Amniotic stem cell (primary cell): ENCODE measurements at regions not wholly inside any gene's neighbourhood (a gene's known extent, or its start where the extent isn't known, plus 50 kb on each side); places are given as distances from the start of the nearest gene placed in this dataset.

Experiments
- DNase-seq: peaks from one replicate; lab custom pipeline; 2025; lab: John Stamatoyannopoulos, UW

DNA sequence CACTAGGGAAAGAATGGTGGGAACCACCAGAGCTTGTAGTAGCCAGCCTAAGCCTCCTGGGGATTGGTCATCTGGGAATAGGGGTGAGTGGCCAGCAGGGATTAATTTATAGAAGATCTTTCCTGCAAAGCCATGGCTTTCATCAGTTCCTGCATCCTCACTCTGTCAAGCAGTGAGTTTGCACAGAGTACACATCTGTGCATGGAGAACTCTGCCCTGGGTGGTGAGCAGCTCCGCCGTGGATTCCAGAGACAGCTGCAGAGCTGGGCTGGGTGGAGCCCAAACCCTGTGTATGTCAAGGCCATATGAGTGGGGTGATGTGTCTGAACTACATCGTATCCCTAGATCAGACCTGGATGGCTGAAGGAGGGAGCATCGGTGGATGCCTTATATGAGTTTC, 182.2 kb downstream of the GLI2 start:
- DNase-seq, result no peak

DNA sequence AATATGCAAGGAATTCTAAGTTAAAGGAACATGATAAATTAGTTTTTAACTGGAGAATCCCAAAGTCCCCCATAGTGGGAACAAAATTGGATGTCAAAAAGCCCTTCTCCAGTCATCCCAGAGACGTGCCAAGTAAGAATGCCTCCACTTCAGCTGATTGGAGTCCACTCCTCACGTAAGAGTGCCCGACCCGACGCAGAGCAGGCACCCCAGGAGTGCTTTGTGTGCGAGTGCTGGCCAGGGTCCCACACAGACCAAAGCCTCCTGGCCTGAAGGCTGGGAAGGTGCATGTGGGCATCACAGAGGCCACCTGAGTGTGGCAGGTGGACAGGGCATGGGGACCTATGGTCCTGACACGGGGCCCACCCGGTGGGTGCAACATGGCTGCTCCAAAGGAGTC, 183.5 kb downstream of the GLI2 start:
- DNase-seq, result no peak

DNA sequence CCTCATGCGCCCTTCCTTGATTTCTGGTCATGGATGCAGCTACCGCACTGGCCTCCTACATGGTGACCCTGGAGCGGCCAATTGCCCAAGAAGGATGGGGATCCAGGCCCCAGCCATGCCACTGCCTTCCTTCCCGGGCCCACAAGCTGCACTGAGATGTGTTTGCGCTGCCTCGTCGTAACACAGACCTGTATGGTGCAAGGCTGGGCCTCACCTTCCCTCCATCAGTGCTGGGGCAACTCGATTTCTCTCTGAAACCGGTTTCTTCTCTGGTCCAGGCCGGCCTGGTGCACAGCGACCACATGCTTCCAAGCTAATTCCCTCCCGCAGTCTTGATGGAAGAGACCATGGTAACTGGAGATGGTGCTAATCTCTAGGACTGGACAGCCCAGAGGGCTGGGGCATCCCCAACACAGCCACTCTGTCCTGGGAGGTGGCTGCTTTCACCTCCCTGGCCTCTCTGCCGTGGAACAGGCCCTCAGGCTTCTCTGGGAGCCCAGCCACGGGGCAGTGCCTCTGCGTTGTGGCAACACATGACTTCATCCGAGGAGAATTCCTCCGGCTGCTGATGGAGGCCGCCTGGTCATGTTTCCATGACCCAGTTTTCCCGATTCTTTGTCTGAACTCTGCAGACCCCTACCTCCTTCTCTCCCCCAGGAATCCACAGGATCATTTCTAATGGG, 184.2 kb downstream of the GLI2 start:
- peak; percentile 91 for DNase-seq

DNA sequence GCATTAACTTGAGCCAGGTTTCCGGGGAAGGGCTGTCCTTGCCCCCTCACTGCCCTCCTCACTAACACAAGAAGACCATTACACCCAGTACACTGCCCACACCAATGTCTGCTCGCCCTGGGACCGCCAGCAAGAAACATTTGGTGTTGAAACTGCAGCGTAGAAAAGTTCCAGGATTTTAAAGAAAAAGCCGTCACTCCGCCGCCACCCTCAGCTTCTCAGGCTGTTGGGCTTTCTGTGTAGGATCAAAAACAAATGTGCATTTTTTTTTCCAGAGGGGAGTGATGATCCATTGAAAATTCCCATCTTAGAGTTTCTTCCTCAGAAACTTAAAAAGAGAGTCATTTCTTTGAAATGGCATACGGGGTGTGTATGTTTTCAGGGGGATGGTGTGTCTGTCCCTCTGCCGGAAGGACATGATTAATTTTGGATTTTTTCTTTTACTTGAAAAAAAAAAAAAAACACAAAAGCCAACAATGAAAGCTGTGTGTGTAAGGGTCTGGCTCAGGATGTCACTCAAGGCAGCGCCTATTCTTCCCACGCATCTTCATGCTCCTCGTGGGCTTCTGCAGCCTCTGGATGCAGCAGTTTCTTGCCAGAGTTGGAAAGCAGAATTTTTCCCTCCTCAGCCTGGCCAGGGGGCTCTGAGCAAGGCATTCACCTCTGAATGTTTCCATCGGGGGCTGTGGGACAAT, 184.9 kb downstream of the GLI2 start:
- no peak for DNase-seq

DNA sequence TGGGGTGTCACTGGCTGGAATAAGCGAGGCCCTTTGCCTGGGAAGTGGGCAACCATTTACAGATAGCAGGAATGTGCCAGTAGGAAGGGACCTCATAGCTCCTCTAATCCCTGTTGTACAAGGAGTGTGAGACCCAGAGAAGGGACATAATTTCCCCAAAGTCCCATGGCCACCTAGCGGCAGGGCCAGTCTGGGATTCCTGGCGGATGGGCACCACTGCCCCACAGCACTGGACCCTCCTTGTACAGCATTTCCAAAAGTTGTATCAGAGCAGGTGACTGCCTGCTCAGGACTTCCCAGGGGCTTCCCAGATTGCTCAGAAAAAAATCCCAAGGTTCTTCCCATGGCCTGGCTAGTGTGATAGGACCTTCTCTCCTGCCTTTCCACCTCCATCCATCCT, 185.8 kb downstream of the GLI2 start:
- DNase-seq, result no peak

DNA sequence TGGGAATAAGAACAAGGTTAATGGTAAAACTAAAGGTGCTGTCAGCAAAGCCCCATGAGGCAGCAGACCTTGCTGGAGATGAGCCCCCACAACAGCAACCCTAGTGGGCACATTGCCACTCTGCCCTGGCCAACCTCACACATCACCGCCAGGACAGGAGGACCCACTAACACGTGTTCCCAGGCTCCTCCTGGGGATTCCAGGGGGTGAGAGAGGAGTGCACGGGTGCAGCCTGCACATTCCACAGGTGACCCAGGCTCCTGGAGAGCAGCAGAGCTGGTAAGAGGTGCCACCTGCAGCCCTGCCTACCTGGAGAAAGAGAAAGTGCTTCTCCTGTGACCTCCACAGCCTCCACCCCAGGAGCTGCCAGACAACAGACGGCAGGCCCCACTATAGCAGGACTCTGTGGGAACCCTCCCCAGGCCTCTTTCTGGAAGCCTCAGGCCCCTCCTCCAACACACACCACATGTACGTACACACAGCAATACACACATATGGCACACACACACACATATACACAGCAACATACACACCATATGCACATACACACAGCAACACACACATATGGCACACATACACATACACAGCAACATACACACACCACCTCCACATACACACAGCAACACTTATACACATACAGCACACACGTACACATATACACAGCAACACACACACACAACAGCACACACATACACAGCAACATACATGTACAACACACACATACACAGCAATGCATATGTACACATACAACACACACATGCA, 187.1 kb downstream of the GLI2 start:
- no peak for DNase-seq

DNA sequence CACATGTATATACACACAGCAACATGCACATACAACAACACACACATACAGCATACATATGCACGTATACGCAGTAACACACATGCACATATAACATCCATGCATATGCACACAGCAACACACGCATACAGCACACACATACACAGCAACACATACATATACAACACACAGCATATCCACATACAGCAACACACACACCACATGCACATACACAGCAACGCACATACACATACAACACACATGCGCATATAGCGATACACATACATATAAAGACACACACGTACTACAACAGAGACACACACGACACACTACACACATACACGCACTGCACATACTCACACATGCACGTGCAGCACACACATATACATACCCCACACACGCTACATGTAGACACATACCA, 187.8 kb downstream of the GLI2 start:
- no peak for DNase-seq

DNA sequence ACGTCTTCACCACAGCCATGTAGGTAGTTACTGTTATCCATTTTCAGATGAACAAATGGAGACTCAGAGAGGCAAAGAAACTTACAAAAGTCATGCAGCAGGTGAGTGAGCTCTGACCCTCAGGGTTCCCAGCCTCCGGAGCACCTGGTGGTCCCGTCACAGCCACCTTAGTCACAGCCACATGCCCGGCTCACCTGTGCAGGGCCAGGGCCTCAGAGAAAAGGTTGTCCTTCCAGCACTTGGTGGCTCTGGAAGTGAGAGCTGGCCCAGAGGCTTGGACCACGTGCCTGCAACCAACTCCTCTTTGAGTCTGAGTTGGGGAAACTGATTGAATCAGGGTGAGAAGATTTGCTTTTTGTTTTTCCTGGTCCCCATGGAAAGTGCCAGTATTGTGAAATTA, 189.3 kb downstream of the GLI2 start:
- no peak for DNase-seq

DNA sequence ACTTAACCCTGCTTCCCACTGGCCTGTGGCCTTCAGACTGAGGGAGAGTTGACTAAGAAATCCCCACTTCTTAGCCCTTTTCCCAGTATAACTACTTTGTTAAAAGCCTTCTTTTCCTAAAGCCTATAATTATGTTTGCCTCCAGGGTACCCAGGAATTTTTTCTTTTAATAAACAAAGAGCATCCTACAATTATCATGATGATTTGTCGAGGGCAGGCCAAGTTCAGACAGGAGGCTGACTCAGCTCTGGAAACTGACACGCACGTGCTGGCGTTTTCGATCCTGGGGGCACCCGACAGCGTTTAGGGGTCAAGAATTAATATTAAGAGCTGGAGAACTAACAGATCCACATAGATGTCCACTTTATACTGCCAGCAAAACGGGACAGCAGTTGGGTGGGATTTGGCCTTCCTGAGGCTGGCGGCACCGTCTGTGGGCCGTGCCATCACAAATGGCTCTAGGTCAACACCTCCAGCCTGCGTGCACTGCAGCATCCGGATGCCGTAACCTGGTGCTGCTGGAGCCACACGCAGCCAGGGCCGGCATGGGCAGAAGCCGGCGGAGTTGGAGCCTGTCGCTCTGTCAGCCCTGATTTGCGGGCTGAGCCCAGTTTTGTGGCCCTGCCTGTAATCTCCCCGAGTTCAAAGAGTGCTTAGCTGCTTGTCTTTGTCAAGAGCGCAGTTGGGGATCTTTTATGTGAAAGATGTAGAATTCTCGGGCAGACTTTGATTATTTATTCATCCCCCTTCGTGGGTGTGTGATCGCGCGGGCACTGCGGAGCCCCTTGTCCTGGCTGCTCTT, 191.0 kb downstream of the GLI2 start:
- no peak for DNase-seq

DNA sequence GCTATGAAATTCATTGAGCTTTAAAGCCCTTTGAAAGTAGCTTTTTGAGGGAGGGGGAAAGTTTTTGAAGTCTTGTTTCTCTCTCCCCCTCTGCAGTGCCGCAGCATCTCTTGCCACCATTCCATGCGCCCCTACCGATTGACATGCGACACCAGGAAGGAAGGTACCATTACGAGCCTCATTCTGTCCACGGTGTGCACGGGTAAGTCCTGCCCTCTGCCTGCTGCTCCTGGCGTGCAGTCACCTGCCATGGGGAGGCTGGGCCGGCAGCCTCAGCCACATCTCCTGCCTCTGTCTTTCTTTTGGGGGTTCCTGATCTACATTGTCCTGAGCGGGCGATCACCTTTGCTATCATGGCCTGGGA, 191.6 kb downstream of the GLI2 start:
- no peak for DNase-seq

DNA sequence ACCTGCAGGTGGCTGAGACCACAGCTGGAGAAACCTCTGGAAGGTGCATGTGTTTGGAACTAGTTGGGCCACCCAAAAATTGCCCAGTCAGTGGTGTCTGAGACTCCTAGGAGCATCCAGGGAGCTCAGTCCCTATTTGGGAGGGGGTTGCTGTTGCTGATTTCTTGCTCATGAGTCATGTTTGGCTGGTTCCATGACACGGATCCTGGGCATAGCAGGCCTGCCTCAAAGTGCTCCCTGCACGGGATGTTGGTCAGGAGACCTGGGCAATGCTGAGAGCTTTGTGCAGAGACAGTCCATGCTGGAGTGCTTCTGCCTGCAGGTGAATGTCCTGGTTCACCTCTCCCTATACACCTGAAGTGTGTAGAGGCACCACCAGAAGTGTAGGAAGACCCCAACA, 194.2 kb downstream of the GLI2 start:
- no peak for DNase-seq

DNA sequence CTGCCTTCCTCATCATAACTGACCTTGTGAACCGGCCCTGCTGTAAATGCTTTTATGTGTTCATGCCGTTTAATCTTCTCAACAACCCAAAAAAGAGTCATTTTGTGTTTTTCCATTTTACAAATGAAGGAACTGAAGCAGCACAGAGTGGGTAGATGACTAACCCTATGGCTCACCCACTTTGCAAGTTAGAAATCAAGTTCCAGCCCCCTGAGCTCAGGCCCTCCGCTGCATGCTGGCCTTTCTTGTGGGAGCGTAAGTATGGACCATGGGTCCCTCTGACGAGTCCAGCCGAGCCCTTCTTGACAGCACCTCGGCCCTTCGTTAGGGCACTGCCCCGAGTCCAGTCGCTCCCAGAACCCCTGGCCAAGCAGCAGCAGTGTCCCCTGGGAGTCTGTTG, 194.6 kb downstream of the GLI2 start:
- DNase-seq, result no peak

DNA sequence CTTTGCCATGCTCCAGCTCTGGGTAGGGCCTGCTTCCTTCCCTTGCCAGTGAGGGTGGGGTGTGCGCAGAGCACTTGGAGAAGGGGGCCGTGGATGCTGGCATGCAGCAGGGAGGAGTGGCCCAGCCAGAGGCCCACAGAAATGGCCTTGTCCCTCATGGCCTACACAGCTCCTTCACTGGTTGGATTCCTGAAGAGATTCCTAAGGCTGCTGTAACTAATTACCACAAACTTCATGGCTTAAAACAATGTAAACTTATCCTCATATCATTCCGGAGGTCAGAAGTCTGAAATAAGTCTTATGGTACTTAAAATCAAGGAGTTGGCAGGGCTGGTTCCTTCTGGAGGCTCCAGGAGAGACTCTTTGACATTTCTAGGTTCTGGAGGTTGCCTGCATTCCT, 195.2 kb downstream of the GLI2 start:
- DNase-seq, result no peak

DNA sequence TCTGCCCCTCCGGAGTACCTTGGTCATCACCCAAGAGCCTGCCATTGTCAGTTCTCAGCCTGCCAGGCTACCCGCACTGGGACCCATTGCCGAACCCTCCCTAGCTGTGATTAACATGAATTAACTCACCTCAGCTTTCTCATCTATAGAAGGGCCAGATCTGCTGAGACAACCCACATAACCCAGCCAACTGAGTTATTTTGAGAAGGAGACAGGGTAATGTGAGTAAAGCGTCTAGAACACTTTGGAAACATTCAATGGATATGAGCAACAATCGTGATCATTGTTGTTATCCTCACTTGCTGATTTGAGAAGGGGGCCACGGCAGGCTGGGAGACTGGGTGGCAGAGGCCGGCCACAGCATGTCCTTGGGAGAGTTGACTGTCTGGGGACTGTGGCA, 196.8 kb downstream of the GLI2 start:
- DNase-seq, result no peak

DNA sequence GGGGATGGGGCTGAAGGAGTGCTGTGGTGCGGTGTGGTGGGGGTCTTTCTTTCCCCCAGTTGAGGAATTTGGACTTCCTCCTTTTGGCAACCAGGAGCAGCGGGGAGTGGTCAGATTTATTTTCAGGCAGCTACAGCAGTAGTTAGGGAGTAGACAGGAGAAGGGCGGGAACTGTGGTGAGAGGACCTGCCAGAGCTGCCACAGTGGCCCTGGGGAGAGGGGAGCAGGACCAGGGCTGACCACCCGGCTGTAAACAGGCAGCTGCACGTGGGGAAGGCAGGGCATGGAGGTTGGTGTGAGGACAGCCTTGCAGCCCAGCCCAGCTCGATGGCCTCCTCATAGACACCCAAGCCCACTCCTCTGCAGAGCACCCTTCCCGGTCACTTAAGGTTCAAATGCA, 197.2 kb downstream of the GLI2 start:
- DNase-seq, result no peak

DNA sequence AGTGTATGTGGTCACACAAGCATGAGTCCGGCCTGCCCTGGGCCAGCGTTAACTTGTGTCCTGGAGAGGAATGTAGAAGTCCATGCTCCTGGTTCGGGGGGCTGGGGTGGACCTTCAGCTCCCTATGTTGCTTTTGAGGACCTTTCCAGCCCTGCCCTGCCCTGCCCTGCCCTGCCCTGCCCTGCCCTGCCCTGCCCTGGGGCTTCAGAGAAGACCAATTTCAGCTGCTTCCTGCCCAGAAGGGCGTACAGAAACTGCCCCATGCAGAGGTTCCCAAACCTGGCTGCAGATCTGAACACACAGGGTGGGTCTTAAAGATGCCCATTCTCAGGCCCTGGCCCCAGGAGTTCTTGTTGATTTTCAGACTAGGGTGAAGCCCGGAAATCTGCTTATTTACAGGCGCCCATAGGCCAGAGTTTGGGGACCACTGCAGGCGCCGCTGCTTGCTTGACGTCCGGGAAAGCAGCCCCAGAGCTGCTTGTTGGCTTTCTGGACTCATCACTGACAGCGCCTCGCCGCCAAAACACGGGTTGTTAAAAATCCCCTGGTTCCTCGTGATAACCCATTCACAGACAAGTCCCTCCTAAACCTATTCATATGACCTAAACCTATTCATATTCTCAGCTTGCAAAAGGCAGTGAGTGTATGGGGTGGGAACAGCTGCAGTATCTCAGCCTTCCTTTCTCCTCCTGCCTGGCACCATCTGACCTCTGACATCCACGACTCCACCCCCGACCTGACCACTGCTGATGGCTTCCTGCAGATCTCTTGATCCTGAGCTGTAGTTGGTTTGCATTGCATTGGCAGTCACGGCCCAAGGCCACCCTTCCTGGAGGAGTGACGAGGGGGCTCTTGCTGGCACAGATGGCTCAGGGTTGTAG, 198.3 kb downstream of the GLI2 start:
- DNase-seq, result no peak

DNA sequence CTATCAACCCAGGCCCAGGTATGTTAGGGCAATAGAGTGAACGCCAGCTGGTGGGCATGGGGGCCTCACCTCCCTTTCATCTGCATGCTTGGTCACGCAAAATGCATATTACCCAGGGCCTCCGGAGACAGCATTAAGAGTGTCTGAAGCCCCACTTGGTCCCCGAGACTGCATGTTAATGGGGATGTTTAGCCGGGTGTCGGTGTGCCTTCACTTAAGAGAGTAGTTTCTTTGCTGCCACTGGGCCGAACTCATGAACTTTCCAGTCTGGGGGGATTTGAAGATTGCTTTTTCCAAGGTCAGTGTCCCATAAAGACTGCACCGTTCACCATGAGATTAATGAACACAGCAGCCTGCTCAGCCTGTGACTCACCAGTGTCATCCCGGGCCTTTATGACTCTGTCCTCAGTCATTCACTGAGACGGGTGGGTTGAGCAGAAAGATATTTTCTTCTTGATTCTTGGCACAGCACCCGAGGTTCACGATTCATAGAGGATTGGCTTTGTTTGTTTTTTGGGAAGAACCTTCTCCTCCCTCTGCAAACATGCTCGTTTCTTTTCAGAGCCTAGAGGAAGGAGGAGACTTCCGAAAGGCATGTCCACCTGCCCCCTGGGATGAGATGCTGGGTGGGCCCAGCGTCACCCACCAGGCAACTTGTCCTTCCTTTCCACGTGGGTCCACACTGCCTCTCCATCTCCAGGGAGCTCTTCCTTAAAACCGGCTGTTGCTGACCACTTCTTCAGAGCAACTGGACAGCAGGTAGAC, 199.1 kb downstream of the GLI2 start:
- DNase-seq, result peak; percentile 81

DNA sequence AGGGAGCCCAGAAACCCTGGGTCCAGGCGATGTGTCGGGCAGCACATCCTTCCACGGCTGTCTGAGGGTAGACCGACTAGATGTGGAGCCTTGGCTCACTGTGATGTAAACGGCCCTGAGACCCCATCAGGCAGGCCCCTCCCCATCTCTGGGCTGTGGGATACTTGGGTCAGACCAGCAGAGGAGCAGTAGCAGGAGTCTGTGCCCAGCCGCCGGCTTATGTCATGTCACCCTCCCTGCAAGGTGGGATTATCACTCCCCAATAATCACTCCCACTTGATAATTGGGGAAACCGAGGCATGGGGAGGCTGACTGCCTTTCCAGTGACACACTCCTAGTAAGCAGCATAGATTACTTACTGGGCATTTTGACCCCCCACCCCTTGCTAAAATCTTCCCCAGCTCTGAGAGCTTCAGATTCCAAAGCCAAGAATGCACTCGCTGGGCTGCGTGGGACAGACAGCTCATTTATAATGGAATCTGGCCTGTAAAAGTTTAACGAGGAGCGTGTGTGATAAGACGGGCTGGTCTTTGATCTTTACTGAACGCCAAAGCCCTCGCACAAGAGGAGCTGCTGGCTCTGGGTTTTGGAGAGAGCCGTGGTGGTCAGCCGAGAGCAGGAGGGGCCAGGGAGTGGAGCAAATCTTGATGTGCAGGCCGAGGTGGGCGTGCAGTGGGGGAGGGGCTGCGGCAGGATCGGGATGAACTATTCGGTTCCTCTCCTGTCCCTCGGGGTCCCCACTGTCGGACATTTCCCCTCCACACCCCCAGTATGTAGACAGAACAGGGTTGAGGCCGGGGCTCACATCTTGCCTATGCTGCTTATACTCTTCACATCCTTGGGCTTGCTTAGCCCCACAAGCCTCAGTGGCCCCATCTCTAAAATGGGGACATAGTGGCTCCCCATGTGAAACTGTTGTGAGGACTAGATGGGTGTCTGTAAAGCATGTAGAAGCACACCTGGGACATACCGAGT, 200.0 kb downstream of the GLI2 start:
- peak; percentile 34 for DNase-seq

DNA sequence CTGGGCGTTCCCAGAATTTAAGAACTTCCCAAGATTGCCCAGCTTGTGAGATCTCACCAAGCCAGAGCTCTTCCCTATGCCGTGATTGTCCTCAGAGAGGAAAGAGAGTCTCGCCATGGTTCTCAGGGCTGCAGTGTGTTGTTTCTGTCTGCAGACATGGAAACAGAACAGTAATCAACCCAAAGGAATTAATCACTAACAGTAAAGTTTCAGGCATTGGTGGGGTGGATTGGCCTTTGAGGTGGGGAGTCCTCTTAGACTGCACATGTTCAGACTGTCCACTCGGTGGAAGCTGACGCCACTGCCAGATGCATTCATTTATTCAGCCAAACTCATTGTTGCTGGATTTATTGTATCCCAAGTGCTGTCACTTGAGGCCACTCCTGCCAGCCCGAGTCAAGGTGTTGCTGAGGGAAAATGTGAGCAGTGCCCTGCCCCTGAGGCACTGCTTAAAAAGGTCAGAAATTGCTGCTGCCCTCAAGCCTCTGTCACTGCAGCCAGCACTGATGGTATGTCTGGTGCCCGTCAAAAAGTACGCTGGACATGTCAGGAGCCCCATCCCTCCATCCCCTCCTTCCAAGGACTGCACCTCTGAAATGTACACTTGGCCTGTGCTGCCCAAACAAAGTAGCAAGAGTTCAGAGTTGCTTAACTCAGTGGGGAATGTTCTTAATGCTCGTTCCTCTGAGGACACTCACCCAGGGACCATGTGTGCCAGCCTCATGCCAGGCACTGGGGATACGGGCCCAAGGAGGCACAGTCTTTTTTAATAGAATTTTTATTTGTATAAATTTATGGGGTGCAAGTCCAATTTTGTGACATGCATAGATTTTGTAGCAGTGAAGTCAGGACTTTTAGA, 201.0 kb downstream of the GLI2 start:
- no peak for DNase-seq
